A673 (cell line): ENCODE measurements at regions not wholly inside any gene's neighbourhood (a gene's known extent, or its start where the extent isn't known, plus 50 kb on each side); places are given as distances from the start of the nearest gene placed in this dataset.

Experiments used
- EZH2 ChIP-seq: fragments of 200-600 bp; sonication (generic); IDR thresholded peaks from 2 replicates; pipeline ENCODE4 v1.6.1; 2017; ENCODE audit warnings: borderline replicate concordance, low read depth, mild to moderate bottlenecking, mixed read lengths, antibody characterized with exemption, low read length; ENCODE audit not compliant: poor library complexity, severe bottlenecking
- TF ChIP-seq, protein P1 (sequence below): fragments of 300-800, 200-600 bp; sonication (generic); conservative IDR thresholded peaks from 2 replicates; pipeline ENCODE4 v1.5.1; 2017; ENCODE audit warnings: low read depth, mild to moderate bottlenecking, antibody characterized with exemption, low read length, moderate library complexity, mixed read lengths

DNA sequence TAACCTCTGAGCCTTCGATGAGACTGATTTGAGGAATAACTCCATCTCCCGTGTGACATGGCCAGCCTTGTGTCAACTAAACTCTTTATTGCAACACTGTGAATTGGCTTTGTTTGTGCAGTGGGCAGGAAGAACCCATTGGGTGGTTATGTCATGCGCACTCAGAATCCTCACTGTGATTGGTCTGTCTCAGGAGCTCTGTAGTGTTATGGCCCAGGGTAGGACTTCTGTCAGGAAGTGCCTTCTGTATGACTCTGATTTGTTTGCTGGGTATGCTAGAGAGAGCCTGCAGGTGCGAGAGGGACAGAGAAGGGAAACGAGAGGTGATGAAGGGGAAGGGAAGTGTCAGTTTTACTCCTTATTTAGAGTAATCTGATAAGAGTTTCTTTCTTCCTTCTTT is 71.5 kb upstream of the DCD start:
- TF ChIP-seq, protein P1, sequence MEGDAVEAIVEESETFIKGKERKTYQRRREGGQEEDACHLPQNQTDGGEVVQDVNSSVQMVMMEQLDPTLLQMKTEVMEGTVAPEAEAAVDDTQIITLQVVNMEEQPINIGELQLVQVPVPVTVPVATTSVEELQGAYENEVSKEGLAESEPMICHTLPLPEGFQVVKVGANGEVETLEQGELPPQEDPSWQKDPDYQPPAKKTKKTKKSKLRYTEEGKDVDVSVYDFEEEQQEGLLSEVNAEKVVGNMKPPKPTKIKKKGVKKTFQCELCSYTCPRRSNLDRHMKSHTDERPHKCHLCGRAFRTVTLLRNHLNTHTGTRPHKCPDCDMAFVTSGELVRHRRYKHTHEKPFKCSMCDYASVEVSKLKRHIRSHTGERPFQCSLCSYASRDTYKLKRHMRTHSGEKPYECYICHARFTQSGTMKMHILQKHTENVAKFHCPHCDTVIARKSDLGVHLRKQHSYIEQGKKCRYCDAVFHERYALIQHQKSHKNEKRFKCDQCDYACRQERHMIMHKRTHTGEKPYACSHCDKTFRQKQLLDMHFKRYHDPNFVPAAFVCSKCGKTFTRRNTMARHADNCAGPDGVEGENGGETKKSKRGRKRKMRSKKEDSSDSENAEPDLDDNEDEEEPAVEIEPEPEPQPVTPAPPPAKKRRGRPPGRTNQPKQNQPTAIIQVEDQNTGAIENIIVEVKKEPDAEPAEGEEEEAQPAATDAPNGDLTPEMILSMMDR, result no peak
- TF ChIP-seq EZH2, result no peak
